CD4-positive, alpha-beta T cell treated with Interleukin-6 at 100 ng/mL for 8 hours (primary cell): ENCODE measurements at regions not wholly inside any gene's neighbourhood (a gene's known extent, or its start where the extent isn't known, plus 50 kb on each side); places are given as distances from the start of the nearest gene placed in this dataset.

Experiments
- DNase-seq: peaks from one replicate; pipeline ENCODE4 v3.0.0-alpha.2; 2020; ENCODE audit warnings: mixed read lengths, low spot score

GRCh38 chr1:222040121-222040805, 298.4 kb upstream of the DUSP10 start:
- DNase-seq: no peak

- DNase-seq: no peak
Observed at GRCh38 chr1:222038971-222039370, 297.1 kb upstream of the DUSP10 start.

- DNase-seq: no peak
Observed at GRCh38 chr1:222037720-222038119, 295.8 kb upstream of the DUSP10 start.

- no peak for DNase-seq
Observed at GRCh38 chr1:222034790-222035189, 292.9 kb upstream of the DUSP10 start.

GRCh38 chr1:222033450-222033849, 291.6 kb upstream of the DUSP10 start:
- no peak for DNase-seq

- no peak for DNase-seq
Observed at GRCh38 chr1:222031318-222031717, 289.4 kb upstream of the DUSP10 start.

GRCh38 chr1:222028676-222029075, 286.8 kb upstream of the DUSP10 start:
- DNase-seq: no peak

- DNase-seq: no peak
Observed at GRCh38 chr1:222028116-222028515, 286.2 kb upstream of the DUSP10 start.

GRCh38 chr1:222026280-222026679, 284.4 kb upstream of the DUSP10 start:
- no peak for DNase-seq

GRCh38 chr1:222023025-222023424, 281.1 kb upstream of the DUSP10 start:
- no peak for DNase-seq

- no peak for DNase-seq
Observed at GRCh38 chr1:222021129-222021528, 279.2 kb upstream of the DUSP10 start.

GRCh38 chr1:222020553-222020952, 278.7 kb upstream of the DUSP10 start:
- no peak for DNase-seq

- no peak for DNase-seq
Observed at GRCh38 chr1:222019029-222019428, 277.1 kb upstream of the DUSP10 start.

- no peak for DNase-seq
Observed at GRCh38 chr1:222018041-222018440, 276.2 kb upstream of the DUSP10 start.

GRCh38 chr1:222015686-222016085, 273.8 kb upstream of the DUSP10 start:
- no peak for DNase-seq

- DNase-seq: no peak
Observed at GRCh38 chr1:222014001-222014400, 272.1 kb upstream of the DUSP10 start.

GRCh38 chr1:222012816-222013215, 270.9 kb upstream of the DUSP10 start:
- DNase-seq: no peak

- no peak for DNase-seq
Observed at GRCh38 chr1:222010306-222010705, 268.4 kb upstream of the DUSP10 start.

GRCh38 chr1:222009105-222009730, 267.3 kb upstream of the DUSP10 start:
- DNase-seq: peak; percentile 23

GRCh38 chr1:222006715-222007114, 264.8 kb upstream of the DUSP10 start:
- DNase-seq: no peak

GRCh38 chr1:222004784-222005183, 262.9 kb upstream of the DUSP10 start:
- DNase-seq: no peak

- no peak for DNase-seq
Observed at GRCh38 chr1:222004034-222004433, 262.1 kb upstream of the DUSP10 start.

- DNase-seq: no peak
Observed at GRCh38 chr1:222002503-222002902, 260.6 kb upstream of the DUSP10 start.

- DNase-seq: no peak
Observed at GRCh38 chr1:222000131-222000530, 258.2 kb upstream of the DUSP10 start.
